Jurkat, Clone E6-1 (cell line): ENCODE measurements at regions not wholly inside any gene's neighbourhood (a gene's known extent, or its start where the extent isn't known, plus 50 kb on each side); places are given as distances from the start of the nearest gene placed in this dataset.

Experiments
- DNase-seq: peaks from one replicate; pipeline ENCODE4 v3.0.0-alpha.2; 2011; ENCODE audit warnings: low read depth, low spot score
- H3K4me3 ChIP-seq: 2 replicates; pipeline ENCODE4 v1.5.1; 2011; ENCODE audit warnings: mild to moderate bottlenecking, low read length, control low read depth, moderate library complexity

DNA sequence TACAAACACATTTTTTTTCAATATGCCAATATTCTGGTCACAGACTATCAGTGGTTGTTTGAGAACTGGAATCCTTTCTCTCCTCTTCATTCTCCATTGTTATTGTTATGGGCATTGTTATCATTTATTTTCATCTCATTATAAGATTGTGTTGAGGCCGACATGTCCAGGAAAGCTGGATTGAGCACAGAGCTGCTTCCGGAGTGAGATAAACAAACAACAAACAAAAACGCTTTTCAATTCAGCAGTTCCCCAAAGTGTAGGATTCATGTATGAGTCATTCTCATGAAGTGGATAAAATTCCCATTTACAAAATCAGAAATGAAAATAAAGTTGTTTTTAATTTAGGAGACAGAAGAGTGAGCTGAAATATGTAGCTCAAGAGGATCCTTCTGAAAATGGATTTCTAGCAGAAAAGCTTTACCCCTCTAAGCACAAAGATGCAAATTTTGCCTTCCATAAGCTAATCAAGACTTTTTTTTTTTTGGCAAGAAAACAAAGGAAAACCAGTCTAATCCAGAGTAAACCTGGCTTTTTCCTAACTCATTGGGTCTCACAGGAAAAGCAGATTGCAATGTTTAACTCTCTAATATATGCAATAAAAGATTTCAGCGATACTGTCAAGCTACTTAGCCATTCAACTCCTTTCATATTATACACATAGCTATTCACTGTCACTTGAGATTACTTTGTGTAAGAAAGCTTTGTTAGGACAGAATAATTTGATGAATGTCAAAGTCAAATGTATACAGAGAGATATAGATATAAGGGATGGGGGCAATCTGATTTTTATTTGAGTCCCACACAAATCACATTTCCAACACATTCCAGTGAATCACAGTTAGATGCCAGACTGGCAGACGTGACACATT lies 1441.7 kb upstream of the CELF4 start:
- H3K4me3 ChIP-seq = no peak overlapping the region
- DNase-seq = no peak

DNA sequence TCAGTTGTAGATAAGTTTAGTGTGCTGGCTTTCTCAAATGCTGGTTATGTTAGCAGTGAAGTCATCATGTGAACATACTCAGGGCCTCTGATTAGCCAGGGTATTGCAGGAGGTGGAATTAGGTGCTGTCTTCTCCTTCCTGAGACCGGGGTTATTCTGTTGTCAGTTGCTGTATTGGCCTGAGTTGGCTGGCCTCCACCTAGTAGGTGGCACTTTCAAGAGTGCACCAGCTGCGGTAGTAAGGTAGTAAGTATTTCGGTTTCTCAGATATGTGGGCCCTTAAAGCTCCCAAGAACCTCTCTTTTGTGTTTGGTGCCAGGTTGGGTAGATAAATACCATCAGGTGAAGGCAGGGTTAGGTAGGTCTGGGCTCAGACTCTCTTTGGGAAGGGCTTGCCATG lies 1430.5 kb upstream of the CELF4 start:
- no peak overlapping the region for H3K4me3 ChIP-seq
- no peak for DNase-seq

DNA sequence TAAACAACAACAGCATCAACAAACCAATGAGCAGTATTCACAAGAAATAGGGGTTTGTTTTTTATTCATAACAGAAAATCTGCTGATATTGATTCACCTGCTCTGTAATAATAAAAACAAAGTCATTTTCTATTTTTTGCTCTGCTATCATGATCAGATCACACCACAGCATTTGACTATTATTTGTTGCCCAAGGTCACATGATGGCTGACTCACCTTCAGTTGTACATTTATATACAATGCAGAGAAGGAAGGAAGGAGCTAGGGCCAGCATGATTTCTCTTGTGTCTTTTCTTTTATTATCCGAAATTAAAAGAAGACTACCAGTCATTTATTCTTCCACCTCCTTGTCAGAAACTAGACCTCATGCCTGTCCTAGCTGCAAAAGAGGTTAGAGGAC lies 1427.7 kb upstream of the CELF4 start:
- no peak overlapping the region for H3K4me3 ChIP-seq
- no peak for DNase-seq

DNA sequence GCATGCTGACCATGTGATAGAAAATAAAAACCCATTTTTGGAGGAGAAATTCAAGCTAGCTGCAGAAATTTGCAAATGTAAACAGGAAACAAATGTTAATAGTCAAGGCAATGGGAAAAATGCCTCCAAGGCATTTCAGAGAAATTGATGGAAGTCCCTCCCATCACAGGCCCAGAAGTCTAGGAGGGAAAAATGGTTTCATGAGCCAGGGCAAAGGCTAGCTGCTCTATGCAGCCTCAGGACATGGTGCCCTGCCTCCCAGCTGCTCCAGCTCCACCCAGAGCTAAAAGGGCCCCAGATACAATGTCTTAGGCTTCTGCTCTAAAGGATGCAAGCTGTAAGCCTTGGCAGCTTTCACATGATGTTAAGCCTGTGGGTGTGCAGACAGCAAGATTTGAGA lies 1419.4 kb upstream of the CELF4 start:
- H3K4me3 ChIP-seq = no peak overlapping the region
- no peak for DNase-seq

DNA sequence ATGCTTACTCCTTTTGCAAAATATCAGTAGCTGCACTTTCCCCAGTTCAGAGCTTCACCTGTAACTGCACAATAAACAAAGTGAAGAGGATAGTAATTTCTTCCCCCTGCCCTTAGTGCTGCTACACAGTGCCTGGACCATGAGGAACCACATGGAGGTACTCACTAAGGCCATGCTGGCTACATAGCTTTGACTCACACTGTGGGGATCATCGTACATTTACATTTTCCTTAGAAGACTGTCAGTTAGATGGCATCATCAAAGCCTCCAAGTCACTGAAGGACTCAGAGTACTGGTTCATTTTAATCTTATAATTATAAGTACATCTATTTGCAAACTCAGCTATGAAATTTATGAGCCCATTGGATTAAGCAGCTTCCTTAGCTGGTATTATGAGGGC lies 1416.5 kb upstream of the CELF4 start:
- H3K4me3 ChIP-seq = no peak overlapping the region
- no peak for DNase-seq

DNA sequence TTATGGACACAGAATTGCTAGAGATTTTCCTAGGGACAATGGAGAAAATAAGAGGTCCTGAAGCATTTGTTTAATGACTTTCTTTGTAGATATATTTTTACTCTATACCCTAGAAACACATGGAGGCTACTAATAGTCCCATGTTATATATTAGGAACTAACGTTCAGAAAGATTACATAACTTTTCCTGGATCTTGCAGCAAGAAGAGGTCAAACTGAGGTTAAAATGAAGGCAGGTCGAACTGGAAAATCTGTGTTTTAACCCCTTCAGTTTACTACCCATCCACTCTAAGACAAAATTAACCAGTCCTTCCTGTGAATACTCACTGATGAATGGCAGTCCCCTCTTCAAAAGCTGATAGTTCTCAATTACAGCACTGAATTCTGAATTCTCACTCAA lies 1415.8 kb upstream of the CELF4 start:
- no peak overlapping the region for H3K4me3 ChIP-seq
- no peak for DNase-seq

DNA sequence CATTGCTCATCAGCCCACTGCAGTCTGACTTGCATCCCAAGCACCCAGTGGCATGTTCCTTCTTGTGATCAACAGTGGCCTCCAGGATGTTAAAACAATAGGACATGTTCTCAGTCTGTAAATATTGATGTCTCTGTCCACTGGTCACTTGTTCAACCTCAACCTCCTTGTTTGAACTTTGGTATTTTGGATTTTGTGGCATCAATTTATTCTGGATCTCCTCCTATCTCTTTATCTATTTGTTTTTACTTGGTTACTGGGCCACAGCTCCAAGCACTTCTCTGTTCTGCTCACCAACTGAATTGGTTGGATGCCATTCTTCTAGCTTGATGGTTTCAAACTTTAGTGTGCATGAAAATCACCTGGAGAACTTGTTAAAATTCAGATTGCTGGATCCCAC lies 1414.8 kb upstream of the CELF4 start:
- no peak for DNase-seq
- no peak overlapping the region for H3K4me3 ChIP-seq

DNA sequence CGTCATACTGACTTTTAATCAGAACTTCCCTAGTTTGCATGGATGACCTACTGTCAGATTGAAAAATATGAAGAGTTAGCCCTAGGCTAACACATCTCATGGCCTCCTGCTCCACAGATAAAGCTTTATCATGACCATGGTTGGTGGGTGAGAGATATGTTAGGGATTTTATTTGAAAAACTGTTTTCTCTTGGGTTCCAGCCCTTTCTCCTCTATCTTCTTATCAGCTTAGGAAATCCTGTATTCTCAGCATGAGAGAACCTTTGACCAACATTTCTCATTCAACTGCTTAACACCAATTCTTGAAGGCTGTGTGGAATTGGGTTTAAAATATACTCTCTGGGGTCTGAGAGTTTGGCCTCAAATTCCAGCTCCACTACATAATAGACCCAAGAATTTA lies 1407.0 kb upstream of the CELF4 start:
- no peak for DNase-seq
- H3K4me3 ChIP-seq = no peak overlapping the region

DNA sequence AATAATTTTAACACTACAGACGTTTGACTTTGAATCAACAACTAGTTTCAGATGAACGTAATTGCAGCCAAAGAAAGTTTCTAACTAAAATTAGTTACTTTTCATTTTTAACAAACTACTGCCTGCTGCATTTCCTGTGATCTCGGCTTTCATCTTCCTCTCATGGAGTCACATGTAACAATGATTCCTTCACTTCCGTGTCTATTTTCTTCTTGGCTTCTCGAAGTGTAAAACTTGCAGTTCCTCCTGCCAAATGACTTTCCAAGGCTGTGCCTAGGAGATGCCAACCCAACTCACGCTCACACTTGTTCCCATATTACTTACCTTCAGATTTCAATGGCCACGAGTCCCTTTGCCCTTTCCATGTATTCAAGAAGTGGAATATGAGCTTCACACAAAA lies 1406.3 kb upstream of the CELF4 start:
- no peak overlapping the region for H3K4me3 ChIP-seq
- no peak for DNase-seq

DNA sequence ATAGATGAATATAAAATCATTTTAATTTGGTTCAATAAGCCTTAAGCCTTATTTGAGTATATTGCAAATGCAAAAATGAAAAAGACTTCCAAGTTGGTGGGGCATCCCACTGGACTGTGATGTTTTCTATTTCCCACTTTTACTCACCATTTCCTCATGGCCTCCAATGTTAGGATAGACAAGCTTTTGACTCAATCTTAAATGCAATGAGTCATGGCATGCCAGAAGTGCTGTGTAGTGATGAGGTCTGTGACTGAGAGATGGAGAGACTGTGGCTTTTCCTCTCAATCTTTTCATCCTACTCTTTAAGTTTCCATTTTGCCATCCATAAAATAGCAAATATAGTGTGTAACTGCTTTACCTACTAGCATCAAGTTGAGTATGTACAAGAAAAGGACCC lies 1401.2 kb upstream of the CELF4 start:
- H3K4me3 ChIP-seq = no peak overlapping the region

DNA sequence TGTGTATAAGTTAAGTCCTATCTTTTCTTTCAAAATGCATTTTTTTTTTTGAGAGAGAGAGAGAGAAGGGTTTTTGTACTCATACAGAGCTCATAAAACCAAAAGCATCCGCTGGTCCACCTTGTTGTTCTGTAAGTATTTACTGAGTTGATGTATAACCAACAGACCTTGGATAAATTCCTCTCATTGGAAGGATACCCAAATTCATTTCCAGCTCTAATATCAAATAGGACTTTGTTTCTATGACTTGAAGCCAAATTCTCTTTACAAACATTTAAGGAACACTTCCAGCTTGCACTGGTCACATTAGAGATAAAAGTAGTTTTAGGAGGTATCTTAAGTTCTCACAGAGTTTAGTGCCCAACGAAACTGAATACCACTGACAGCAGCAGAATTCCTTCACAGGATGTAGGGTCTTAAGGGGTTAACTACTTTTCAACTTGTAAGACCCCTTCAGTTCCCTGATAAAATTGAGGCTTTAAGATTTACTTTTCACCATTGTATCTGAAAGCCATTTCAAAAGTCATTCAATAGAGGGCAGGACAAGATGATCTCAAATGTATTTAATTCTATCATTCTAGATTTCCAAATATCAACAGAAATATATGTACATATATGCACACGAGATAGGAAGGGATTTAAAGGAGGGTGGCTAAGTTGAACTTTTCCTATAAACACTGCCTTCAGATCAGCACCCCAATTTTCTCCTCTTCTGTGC lies 1398.5 kb upstream of the CELF4 start:
- DNase-seq = no peak
- no peak overlapping the region for H3K4me3 ChIP-seq

More for the DNA sequence above, 1401.2 kb upstream of the CELF4 start:
- DNase-seq = no peak

DNA sequence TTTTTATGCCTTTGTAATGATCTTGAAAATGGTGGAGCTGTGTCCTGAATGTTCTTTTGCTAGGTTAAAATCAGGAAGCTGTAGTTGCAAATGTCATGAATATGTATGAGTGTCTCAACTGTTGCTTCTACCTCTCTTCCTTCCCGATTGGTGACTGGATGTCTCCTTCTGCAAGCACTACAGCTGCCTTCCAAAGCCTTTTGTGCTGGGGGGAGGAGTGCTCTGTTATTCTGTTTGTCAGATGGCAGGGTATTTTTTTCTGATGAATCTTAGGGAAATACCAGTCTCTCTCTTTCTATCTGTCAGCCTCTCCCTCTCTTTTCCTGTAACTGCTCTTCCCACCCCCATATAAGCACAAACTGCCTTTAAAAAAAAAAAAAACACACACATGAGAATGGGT lies 1396.3 kb upstream of the CELF4 start:
- no peak overlapping the region for H3K4me3 ChIP-seq
- DNase-seq = no peak

DNA sequence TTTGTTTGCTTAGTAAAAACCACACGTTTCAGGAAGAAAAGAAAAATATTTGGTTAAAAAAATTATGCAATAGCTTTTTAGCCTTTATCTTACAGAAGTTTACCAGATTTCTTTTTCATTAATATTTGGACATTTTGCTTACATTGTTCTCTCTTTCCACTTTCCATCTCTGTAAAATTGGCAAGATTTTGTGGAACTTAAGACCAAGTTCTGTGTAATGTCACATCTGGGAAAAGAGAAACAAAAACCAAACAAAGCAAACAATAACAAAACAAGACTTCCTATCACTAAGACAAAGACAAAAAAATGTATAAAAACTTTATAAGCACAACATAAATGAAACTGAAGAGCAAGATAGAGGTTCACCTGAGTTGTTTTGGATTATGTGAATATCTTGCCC lies 1392.1 kb upstream of the CELF4 start:
- H3K4me3 ChIP-seq = no peak overlapping the region
- no peak for DNase-seq

DNA sequence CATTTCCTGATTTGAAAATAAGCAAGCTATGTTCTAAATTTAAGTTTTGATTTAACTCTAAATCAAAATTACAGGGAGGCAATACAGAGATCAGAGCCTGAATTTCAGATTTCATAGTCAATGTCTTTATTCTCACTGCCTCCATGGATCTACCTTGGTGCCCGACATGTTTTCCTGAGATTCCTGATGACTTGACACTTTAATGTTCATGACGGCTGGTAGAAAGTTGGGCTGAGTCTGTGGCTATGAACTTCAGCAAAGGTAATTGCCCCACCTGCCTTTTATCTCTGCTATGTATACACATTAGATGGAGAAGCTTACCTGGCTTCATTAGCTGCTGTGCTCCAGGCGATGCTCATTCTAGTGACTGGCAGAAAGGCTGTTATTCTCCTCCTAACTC lies 1390.5 kb upstream of the CELF4 start:
- no peak overlapping the region for H3K4me3 ChIP-seq
- DNase-seq = no peak

DNA sequence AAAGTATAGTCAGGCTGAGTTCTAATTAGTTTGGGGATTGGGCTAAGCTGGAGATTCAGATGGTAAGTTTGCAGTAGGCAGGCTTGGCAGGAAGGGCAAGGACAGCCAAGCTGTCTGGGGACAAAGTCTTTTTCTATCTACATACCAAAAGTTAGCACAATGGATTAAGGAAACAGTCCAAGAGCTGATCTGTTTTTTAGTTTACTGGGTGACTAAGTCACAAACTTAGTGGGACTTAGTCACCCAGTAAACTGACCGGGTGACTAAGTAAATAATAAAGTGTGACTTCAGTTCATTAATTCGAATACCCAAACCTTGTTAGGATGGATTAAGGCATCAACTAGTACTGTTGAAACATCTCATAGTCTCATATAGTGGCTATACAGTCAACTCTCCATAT lies 1386.0 kb upstream of the CELF4 start:
- no peak for DNase-seq
- no peak overlapping the region for H3K4me3 ChIP-seq

DNA sequence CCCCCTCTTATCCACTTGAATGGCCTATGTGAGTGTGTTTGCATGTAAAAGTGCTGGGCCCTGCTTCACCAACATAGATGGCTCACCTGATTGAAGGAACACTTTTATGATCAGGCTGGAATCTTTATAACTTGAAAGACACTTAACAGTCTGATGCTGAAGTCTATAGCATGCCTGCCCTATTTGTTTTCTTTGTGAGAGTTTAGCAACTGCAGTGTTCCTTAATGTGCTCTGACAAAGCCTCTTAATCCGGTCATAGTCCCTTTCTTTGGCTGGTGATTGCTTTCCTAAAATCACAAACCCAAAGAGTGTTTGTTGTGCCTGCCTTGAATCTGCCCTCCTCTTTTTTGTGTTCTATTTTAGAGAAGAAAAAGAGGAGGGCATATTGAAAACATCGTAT lies 1382.8 kb upstream of the CELF4 start:
- DNase-seq = no peak
- no peak overlapping the region for H3K4me3 ChIP-seq

DNA sequence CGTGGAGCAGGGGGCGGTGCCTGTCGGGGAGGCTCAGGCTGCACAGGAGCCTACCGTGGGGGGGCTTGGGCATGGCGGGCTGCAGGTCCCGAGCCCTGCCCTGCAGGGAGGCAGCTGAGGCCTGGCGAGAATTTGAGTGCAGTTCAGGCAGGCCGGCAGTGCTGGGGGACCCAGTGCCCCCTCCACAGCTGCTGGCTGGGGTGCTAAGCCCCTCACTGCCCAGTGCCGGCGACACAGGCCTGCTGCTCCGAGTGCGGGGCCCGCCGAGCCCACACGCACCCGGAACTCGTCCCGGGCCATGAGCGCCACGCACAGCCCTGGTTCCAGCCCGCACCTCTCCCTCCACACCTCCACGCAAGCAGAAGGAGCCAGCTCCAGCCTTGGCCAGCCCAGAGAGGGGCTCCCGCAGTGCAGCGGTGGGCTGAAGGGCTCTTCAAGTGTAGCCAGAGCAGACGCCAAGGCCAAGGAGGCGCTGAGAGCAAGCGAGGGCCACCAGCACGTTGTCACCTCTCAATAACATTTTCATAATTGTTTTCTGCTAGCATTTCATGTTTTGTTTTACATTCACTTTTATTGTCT lies 1378.9 kb upstream of the CELF4 start:
- DNase-seq = no peak
- H3K4me3 ChIP-seq = no peak overlapping the region

DNA sequence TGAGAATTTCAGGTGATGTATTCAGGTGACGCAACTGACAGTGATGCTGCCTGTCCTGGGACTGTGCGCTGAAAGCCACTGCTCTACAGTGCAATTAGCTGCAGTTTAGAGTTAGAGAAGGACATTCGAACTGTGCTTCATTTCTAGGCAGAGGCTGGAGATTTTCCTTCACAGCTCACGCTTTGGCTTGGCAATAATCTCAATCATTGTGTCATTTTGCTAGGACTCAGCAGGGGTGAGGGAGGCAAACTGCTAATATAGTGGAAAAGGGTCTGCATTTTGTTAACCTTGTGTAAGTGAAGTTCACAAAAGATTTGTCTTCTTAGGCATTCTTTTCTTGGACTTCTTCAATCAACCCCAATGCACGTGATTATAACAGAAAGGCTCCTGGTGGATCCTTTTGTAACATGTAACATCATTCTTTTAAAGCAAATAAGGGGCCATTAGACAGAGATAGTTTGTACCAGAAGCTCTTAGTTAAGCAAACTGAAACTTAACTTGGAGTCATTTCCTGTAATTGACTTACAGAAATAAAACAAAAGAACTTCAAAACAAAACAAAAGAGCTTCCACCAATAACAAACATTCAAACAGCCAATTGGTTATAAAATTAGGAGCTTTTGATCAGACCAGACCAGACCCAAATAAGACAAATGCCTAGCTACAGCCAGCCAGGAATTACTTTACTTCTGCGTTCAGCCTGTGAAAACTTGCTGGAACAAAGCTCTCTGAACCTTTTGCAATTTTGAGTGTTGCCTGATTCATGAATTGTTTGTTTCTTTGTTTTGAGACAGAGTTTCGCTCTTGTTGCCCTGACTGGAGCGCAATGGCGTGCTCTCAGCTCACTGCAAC lies 1376.3 kb upstream of the CELF4 start:
- no peak for DNase-seq
- no peak overlapping the region for H3K4me3 ChIP-seq

DNA sequence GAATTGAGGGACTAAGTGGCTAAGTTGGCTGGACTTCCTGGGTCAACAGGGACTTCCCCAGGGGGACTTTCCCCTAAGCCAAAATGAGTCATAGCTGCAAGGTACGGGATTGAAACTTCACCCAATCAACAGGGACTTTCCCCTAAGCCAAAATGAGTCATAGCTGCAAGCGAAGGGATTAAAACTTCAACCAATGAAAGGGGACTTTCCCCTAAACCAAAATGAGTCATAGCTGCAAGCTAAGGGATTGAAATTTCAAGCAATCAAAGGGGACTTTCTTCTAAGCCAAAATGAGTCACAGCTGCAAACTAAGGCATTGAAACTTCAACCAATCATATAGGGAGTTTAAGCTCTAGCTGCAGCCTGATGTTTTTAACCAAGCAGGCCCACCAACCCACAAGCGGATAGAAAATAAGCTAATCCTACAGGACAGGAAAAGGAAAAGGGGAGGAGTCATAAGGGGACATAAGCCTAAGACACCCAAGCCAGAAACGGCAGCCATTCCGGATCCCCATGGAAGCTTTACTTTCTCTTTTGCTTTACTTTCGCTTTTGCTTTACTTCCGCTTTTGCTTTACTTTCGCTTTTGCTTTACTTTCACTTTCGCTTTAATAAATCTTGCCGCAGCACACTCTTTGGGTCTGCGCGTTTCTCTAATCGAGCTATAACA lies 1375.4 kb upstream of the CELF4 start:
- H3K4me3 ChIP-seq = no peak overlapping the region
- no peak for DNase-seq
